ENCODE measurements at regions not wholly inside any gene's neighbourhood (a gene's known extent, or its start where the extent isn't known, plus 50 kb on each side); places are given as distances from the start of the nearest gene placed in this dataset.

DNA sequence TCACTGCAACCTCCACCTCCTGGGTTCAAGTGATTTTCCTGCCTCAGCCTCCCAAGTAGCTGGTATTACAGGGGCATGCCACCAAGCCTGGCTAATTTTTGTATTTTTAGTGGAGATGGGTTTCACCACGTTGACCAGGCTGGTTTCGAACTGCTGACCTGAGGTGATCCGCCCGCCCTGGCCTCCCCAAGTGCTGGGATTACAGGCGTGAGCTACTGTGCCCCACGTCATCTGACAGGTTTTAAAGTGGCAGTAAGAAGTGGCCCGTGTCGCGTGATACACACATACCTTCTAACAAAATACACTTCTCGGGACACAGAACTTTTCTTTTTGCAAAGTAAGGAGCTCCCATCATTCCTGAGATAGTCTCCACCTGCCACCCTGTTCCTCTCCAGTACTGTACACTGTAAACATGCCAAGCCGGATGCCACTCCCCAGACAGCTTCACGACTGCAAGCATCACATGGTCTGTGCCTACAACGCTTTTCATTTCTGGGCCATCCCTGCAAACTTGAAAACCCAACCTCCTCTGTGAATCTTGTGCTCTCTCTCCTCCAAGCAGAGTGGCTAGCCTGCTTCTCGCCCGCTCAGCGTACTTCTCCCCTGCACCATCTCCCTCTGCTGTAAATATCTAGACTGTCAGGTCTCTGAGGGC is 256.3 kb upstream of the KLF14 start:
- Histone ChIP-seq H3K9me3 (ENCODE audit: control insufficient read depth in 1 of 2, insufficient read depth in 1 of 2, low read depth in 1 of 2, low read length in 2 of 2) (no peaks in the 10 kb centered on the region), H4K20me1 (ENCODE audit: insufficient read depth) (no peaks in the 10 kb centered on the region), H3K9ac (ENCODE audit: low read length) (peak overlapping the region; percentile 18; the same call in 1 of the 2 replicates), H3K4me2 (ENCODE audit: low read length) (peak overlapping the region; percentile 10), H3K27me3 (ENCODE audit: insufficient read depth, low read length) (no peaks in the 10 kb centered on the region), H3K36me3 (ENCODE audit: control insufficient read depth in 1 of 2, insufficient read depth in 2 of 2, low read length in 2 of 2) (no peaks in the 10 kb centered on the region), H3K4me1 (ENCODE audit: control insufficient read depth in 1 of 2, insufficient read depth in 2 of 2, low read length in 2 of 2) (peaks cover 91 to 98% of the 10 kb centered on the region in 2 experiments), H2AFZ (ENCODE audit: low read depth, low read length, poor library complexity, severe bottlenecking) (no peak overlapping the region), H3K4me3 (replicated peaks in 1 of 2; ENCODE audit: low read depth in 1 of 2, low read length in 2 of 2) (no peak overlapping the region), H3K27ac (ENCODE audit: low read depth, low read length) (peak overlapping the region; percentile 100), H3K9me2 (ENCODE audit: insufficient read depth) (no peaks in the 10 kb centered on the region), H3K79me2 (ENCODE audit: insufficient read depth, low read length) (peaks cover 90% of the 10 kb centered on the region)
- DNase-seq (ENCODE audit: low read depth, low spot score) (no peak), ATAC-seq (no peak)
- no peak for TF ChIP-seq TCF7L2 (IDR thresholded peaks at IDR 0.05; ENCODE audit: borderline replicate concordance, extremely low read depth, insufficient read depth, insufficient read length)
- TF ChIP-seq EZH2phosphoT487 (IDR thresholded peaks at IDR 0.05; ENCODE audit: borderline replicate concordance): no peak
- TF ChIP-seq, protein P1, sequence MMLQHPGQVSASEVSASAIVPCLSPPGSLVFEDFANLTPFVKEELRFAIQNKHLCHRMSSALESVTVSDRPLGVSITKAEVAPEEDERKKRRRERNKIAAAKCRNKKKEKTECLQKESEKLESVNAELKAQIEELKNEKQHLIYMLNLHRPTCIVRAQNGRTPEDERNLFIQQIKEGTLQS (IDR thresholded peaks at IDR 0.05): no peak
- TF ChIP-seq, protein P2, sequence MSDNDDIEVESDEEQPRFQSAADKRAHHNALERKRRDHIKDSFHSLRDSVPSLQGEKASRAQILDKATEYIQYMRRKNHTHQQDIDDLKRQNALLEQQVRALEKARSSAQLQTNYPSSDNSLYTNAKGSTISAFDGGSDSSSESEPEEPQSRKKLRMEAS (IDR thresholded peaks at IDR 0.05): no peak
- TF ChIP-seq, protein P3, sequence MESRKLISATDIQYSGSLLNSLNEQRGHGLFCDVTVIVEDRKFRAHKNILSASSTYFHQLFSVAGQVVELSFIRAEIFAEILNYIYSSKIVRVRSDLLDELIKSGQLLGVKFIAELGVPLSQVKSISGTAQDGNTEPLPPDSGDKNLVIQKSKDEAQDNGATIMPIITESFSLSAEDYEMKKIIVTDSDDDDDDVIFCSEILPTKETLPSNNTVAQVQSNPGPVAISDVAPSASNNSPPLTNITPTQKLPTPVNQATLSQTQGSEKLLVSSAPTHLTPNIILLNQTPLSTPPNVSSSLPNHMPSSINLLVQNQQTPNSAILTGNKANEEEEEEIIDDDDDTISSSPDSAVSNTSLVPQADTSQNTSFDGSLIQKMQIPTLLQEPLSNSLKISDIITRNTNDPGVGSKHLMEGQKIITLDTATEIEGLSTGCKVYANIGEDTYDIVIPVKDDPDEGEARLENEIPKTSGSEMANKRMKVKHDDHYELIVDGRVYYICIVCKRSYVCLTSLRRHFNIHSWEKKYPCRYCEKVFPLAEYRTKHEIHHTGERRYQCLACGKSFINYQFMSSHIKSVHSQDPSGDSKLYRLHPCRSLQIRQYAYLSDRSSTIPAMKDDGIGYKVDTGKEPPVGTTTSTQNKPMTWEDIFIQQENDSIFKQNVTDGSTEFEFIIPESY (IDR thresholded peaks at IDR 0.05; ENCODE audit: extremely low read depth, insufficient replicate concordance, low read length): no peak
- TF ChIP-seq POLR2AphosphoS5 (IDR thresholded peaks at IDR 0.05; ENCODE audit: low read depth, low read length): no peak
- no peak for TF ChIP-seq POLR2A (IDR thresholded peaks at IDR 0.05; ENCODE audit: borderline replicate concordance, extremely low read depth, insufficient read depth, insufficient read length)
- TF ChIP-seq SP1 (IDR thresholded peaks at IDR 0.05; ENCODE audit: low read depth): no peak
- no peak for TF ChIP-seq JUND (IDR thresholded peaks at IDR 0.05)
- no peak for TF ChIP-seq ELF1 (IDR thresholded peaks at IDR 0.05; ENCODE audit: borderline replicate concordance, low read depth)
- TF ChIP-seq, protein P4, sequence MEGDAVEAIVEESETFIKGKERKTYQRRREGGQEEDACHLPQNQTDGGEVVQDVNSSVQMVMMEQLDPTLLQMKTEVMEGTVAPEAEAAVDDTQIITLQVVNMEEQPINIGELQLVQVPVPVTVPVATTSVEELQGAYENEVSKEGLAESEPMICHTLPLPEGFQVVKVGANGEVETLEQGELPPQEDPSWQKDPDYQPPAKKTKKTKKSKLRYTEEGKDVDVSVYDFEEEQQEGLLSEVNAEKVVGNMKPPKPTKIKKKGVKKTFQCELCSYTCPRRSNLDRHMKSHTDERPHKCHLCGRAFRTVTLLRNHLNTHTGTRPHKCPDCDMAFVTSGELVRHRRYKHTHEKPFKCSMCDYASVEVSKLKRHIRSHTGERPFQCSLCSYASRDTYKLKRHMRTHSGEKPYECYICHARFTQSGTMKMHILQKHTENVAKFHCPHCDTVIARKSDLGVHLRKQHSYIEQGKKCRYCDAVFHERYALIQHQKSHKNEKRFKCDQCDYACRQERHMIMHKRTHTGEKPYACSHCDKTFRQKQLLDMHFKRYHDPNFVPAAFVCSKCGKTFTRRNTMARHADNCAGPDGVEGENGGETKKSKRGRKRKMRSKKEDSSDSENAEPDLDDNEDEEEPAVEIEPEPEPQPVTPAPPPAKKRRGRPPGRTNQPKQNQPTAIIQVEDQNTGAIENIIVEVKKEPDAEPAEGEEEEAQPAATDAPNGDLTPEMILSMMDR (IDR thresholded peaks at IDR 0.05 in 2 of 3, conservative IDR thresholded peaks at IDR 0.05 in 1 of 3; ENCODE audit: borderline replicate concordance in 1 of 3, insufficient read depth in 1 of 3, low read depth in 2 of 3, low read length in 2 of 3): no peak
- TF ChIP-seq CEBPB (IDR thresholded peaks at IDR 0.05; ENCODE audit: low read depth): no peak
- no peak for TF ChIP-seq YY1 (IDR thresholded peaks at IDR 0.05; ENCODE audit: extremely low read depth, insufficient replicate concordance, low read depth, low read length)
- TF ChIP-seq ZNF274 (IDR thresholded peaks at IDR 0.05; ENCODE audit: low read depth, low read length): no peak
- TF ChIP-seq ZFX (IDR thresholded peaks at IDR 0.05): no peak
- ChIA-PET CTCF (interaction anchor here (1.2 kb wide), 1 partner anchor 9 kb away, joined by 3 read pairs; no protein-coding TSS in a partner anchor), POLR2A (no interaction called here), RAD21 (ENCODE audit: low non-redundant PET in 1 of 2, low total read pairs in 2 of 2, uncharacterized antibody in 2 of 2, unreplicated experiment in 2 of 2) (no interaction called here)
- BruUV-seq (replicated peaks): no TSS peak
- intact Hi-C loops (cut with micrococcal nuclease): no loop called here
